Adipocyte (in vitro differentiated cells): ENCODE measurements at regions not wholly inside any gene's neighbourhood (a gene's known extent, or its start where the extent isn't known, plus 50 kb on each side); places are given as distances from the start of the nearest gene placed in this dataset.
"Not testable (repeated sequence)": the region's sequence is repeated elsewhere in the genome, so short reads cannot be mapped to it uniquely, and the experiment has no call there.

Experiments used
- DNase-seq: peaks from one replicate; pipeline ENCODE4 v3.0.0-alpha.2; 2015; ENCODE audit warnings: low read depth
- H3K27me3 ChIP-seq: replicated peaks from 2 replicates; pipeline ENCODE4 v1.7.0; 2013; ENCODE audit warnings: mild to moderate bottlenecking, low read length, moderate library complexity; ENCODE audit not compliant: control insufficient read depth, insufficient read depth
- H3K36me3 ChIP-seq: 2 replicates; pipeline ENCODE4 v1.7.0; 2013; ENCODE audit warnings: low read length, mild to moderate bottlenecking, moderate library complexity; ENCODE audit not compliant: control insufficient read depth, insufficient read depth, severe bottlenecking
- H3K4me1 ChIP-seq: 2 replicates; pipeline ENCODE4 v1.7.0; 2013; ENCODE audit warnings: mild to moderate bottlenecking, low read length, moderate library complexity; ENCODE audit not compliant: control insufficient read depth, insufficient read depth
- H3K4me3 ChIP-seq: 2 replicates; pipeline ENCODE4 v1.7.0; 2013; ENCODE audit warnings: mild to moderate bottlenecking, low read length, moderate library complexity
- H3K9ac ChIP-seq: 2 replicates; pipeline ENCODE4 v1.7.0; 2013; ENCODE audit warnings: mild to moderate bottlenecking, low read length, moderate library complexity
- H3K9me3 ChIP-seq: 2 replicates; pipeline ENCODE4 v1.7.0; 2013; ENCODE audit warnings: mild to moderate bottlenecking, low read length, moderate library complexity; ENCODE audit not compliant: control insufficient read depth

GRCh38 chr15:69568173-69569009 is 115.8 kb downstream of the RPLP1 start:
- H3K4me3 ChIP-seq: no peak overlapping the region
- H3K9ac ChIP-seq: no peak overlapping the region
- no peaks in the 10 kb centered on the region for H3K9me3 ChIP-seq
- no peaks in the 10 kb centered on the region for H3K36me3 ChIP-seq
- no peaks in the 10 kb centered on the region for H3K27me3 ChIP-seq
- peak; percentile 80 for DNase-seq
- H3K4me1 ChIP-seq: peaks cover 12% of the 10 kb centered on the region

- no peak overlapping the region for H3K9ac ChIP-seq
- H3K4me1 ChIP-seq: peaks cover 12% of the 10 kb centered on the region
- H3K36me3 ChIP-seq: no peaks in the 10 kb centered on the region
- H3K27me3 ChIP-seq: no peaks in the 10 kb centered on the region
- DNase-seq: peak; percentile 27
- no peak overlapping the region for H3K4me3 ChIP-seq
- no peaks in the 10 kb centered on the region for H3K9me3 ChIP-seq
Observed at GRCh38 chr15:69570454-69570853, 117.8 kb downstream of the RPLP1 start.

- no peaks in the 10 kb centered on the region for H3K9me3 ChIP-seq
- no peak overlapping the region for H3K9ac ChIP-seq
- no peaks in the 10 kb centered on the region for H3K27me3 ChIP-seq
- no peak overlapping the region for H3K4me3 ChIP-seq
- peaks cover 12% of the 10 kb centered on the region for H3K4me1 ChIP-seq
- H3K36me3 ChIP-seq: no peaks in the 10 kb centered on the region
- no peak for DNase-seq
Observed at GRCh38 chr15:69570997-69571396, 118.4 kb downstream of the RPLP1 start.

- DNase-seq, H3K4me1 ChIP-seq, H3K9me3 ChIP-seq, H3K4me3 ChIP-seq, H3K36me3 ChIP-seq, H3K9ac ChIP-seq: not testable (repeated sequence)
- H3K27me3 ChIP-seq: peaks cover 18% of the 10 kb centered on the region
Observed at GRCh38 chr15:69573278-69573677, 120.7 kb downstream of the RPLP1 start.

GRCh38 chr15:69573815-69574475 is 121.3 kb downstream of the RPLP1 start:
- no peaks in the 10 kb centered on the region for H3K36me3 ChIP-seq
- no peak overlapping the region for H3K9ac ChIP-seq
- peaks cover 3% of the 10 kb centered on the region for H3K4me1 ChIP-seq
- H3K27me3 ChIP-seq: peaks cover 25% of the 10 kb centered on the region
- DNase-seq: peak; percentile 57
- no peak overlapping the region for H3K4me3 ChIP-seq
- no peaks in the 10 kb centered on the region for H3K9me3 ChIP-seq

GRCh38 chr15:69574506-69574905 is 121.9 kb downstream of the RPLP1 start:
- H3K36me3 ChIP-seq: no peaks in the 10 kb centered on the region
- no peak for DNase-seq
- H3K27me3 ChIP-seq: peaks cover 26% of the 10 kb centered on the region

GRCh38 chr15:69575387-69575786 is 122.8 kb downstream of the RPLP1 start:
- Histone ChIP-seq H3K4me1 (no peaks in the 10 kb centered on the region), H3K9ac (no peak overlapping the region), H3K4me3 (no peak overlapping the region), H3K36me3 (no peaks in the 10 kb centered on the region), H3K27me3 (peaks cover 30% of the 10 kb centered on the region), H3K9me3 (no peaks in the 10 kb centered on the region)
- no peak for DNase-seq

More at GRCh38 chr15:69574506-69574905, 121.9 kb downstream of the RPLP1 start:
- Histone ChIP-seq H3K9me3 (no peaks in the 10 kb centered on the region), H3K9ac (no peak overlapping the region), H3K4me3 (no peak overlapping the region), H3K4me1 (no peaks in the 10 kb centered on the region)

GRCh38 chr15:69576035-69576526 is 123.5 kb downstream of the RPLP1 start:
- Histone ChIP-seq H3K36me3 (no peaks in the 10 kb centered on the region), H3K9me3 (no peaks in the 10 kb centered on the region), H3K9ac (no peak overlapping the region), H3K27me3 (peaks cover 37% of the 10 kb centered on the region), H3K4me3 (no peak overlapping the region), H3K4me1 (no peaks in the 10 kb centered on the region)
- peak; percentile 70 for DNase-seq

- peaks cover 41% of the 10 kb centered on the region for H3K27me3 ChIP-seq
- H3K4me1 ChIP-seq: no peaks in the 10 kb centered on the region
- H3K9me3 ChIP-seq: no peaks in the 10 kb centered on the region
- no peak overlapping the region for H3K4me3 ChIP-seq
- H3K9ac ChIP-seq: no peak overlapping the region
- no peaks in the 10 kb centered on the region for H3K36me3 ChIP-seq
- no peak for DNase-seq
Observed at GRCh38 chr15:69576948-69577351, 124.3 kb downstream of the RPLP1 start.

- Histone ChIP-seq H3K36me3 (no peaks in the 10 kb centered on the region), H3K27me3 (peaks cover 41% of the 10 kb centered on the region), H3K9ac (no peak overlapping the region), H3K4me1 (no peaks in the 10 kb centered on the region), H3K4me3 (no peak overlapping the region), H3K9me3 (no peaks in the 10 kb centered on the region)
- DNase-seq: no peak
Observed at GRCh38 chr15:69577397-69577796, 124.8 kb downstream of the RPLP1 start.

GRCh38 chr15:69578252-69578651 is 125.6 kb downstream of the RPLP1 start:
- H3K36me3 ChIP-seq: no peaks in the 10 kb centered on the region
- no peaks in the 10 kb centered on the region for H3K4me1 ChIP-seq
- no peak overlapping the region for H3K9ac ChIP-seq
- no peak overlapping the region for H3K4me3 ChIP-seq
- H3K9me3 ChIP-seq: no peaks in the 10 kb centered on the region
- H3K27me3 ChIP-seq: peaks cover 41% of the 10 kb centered on the region
- DNase-seq: no peak
